ENCODE measurements at regions not wholly inside any gene's neighbourhood (a gene's known extent, or its start where the extent isn't known, plus 50 kb on each side); places are given as distances from the start of the nearest gene placed in this dataset.

GRCh38 chr13:33483471-33483870 lies 197.9 kb upstream of the STARD13 start:
- no peak overlapping the region for H3K27ac ChIP-seq (ENCODE audit: insufficient read depth in 1 of 2, low read depth in 1 of 2, low read length in 2 of 2, poor library complexity in 1 of 2, severe bottlenecking in 2 of 2)

GRCh38 chr13:33485247-33485646 lies 199.7 kb upstream of the STARD13 start:
- DNase-seq, result no peak
- no peaks in the 10 kb centered on the region for H3K4me1 ChIP-seq (ENCODE audit: control extremely low read depth in 1 of 4, control insufficient read depth in 4 of 4, insufficient read depth in 4 of 4, low read length in 3 of 4)
- no peak overlapping the region for H3K4me3 ChIP-seq (ENCODE audit: control insufficient read depth in 1 of 7, extremely low read depth in 1 of 7, insufficient read depth in 4 of 7, low read depth in 2 of 7, low read length in 6 of 7)
- no peaks in the 10 kb centered on the region for H3K27me3 ChIP-seq (replicated peaks in 2 of 5; ENCODE audit: control insufficient read depth in 4 of 5, insufficient read depth in 5 of 5, low read length in 4 of 5)
- no peaks in the 10 kb centered on the region for H3K36me3 ChIP-seq (ENCODE audit: control insufficient read depth in 4 of 4, insufficient read depth in 4 of 4, low read length in 3 of 4)
- peaks cover 0 to 8% (median 0%) of the 10 kb centered on the region in 5 experiments for H3K9me3 ChIP-seq (ENCODE audit: control extremely low read depth in 1 of 5, control insufficient read depth in 4 of 5, insufficient read depth in 2 of 5, low read depth in 1 of 5, low read length in 4 of 5)
- ChIA-PET CTCF (no interaction called here), POLR2A (no interaction called here)
- no CpG with 5 or more reads among the region's 1 CpG for WGBS (ENCODE audit: insufficient coverage)
- H3K27ac ChIP-seq (ENCODE audit: insufficient read depth in 1 of 2, low read depth in 1 of 2, low read length in 2 of 2, poor library complexity in 1 of 2, severe bottlenecking in 2 of 2), result no peak overlapping the region

More at GRCh38 chr13:33483471-33483870, 197.9 kb upstream of the STARD13 start:
- Histone ChIP-seq H3K36me3 (ENCODE audit: control insufficient read depth in 4 of 4, insufficient read depth in 4 of 4, low read length in 3 of 4) (no peaks in the 10 kb centered on the region), H3K27me3 (replicated peaks in 2 of 5; ENCODE audit: control insufficient read depth in 4 of 5, insufficient read depth in 5 of 5, low read length in 4 of 5) (no peaks in the 10 kb centered on the region), H3K9me3 (ENCODE audit: control extremely low read depth in 1 of 5, control insufficient read depth in 4 of 5, insufficient read depth in 2 of 5, low read depth in 1 of 5, low read length in 4 of 5) (peaks cover 0 to 8% (median 2%) of the 10 kb centered on the region in 5 experiments), H3K4me3 (ENCODE audit: control insufficient read depth in 1 of 7, extremely low read depth in 1 of 7, insufficient read depth in 4 of 7, low read depth in 2 of 7, low read length in 6 of 7) (no peak overlapping the region), H3K4me1 (ENCODE audit: control extremely low read depth in 1 of 4, control insufficient read depth in 4 of 4, insufficient read depth in 4 of 4, low read length in 3 of 4) (no peaks in the 10 kb centered on the region)
- CTCF ChIA-PET, result no interaction called here
- WGBS (ENCODE audit: insufficient coverage), result 100% methylated on average over 2 of the region's 3 CpGs
- POLR2A ChIA-PET, result no interaction called here
- DNase-seq, result no peak

DNA sequence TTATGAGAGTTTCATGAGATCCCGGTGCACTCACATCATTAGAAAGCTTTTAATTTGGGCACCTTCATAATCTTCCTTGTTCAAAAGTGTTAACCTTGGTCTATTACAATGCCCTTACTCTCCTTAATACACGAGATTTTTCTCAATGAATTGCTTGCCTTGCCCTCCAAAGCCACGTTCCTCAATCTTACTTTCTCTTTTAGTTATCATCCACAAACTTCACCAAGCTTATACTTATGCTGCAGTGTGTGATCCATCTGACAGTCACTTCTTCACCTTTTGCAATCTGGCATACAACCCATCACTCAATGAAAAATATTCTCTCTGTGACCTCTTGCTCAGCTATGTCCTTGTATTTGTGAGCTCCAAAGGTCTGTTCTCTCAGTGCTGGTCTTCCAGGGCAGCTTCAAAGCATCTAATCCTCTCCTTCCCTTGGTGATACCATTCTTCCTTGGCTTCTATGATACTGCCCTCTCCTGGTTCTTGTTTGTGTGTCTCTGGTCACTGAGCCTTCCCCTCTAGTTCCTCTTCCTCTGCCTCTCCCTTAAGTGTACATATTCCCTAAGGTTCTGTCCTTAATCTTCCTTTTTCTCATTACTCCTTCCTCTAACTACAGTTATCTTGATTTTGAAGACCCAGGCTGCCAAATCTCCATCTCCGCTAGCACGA lies 202.2 kb upstream of the STARD13 start:
- Histone ChIP-seq H3K36me3 (ENCODE audit: control insufficient read depth in 4 of 4, insufficient read depth in 4 of 4, low read length in 3 of 4) (no peaks in the 10 kb centered on the region), H3K27me3 (replicated peaks in 2 of 5; ENCODE audit: control insufficient read depth in 4 of 5, insufficient read depth in 5 of 5, low read length in 4 of 5) (no peaks in the 10 kb centered on the region), H3K27ac (ENCODE audit: insufficient read depth in 1 of 2, low read depth in 1 of 2, low read length in 2 of 2, poor library complexity in 1 of 2, severe bottlenecking in 2 of 2) (no peak overlapping the region), H3K9me3 (ENCODE audit: control extremely low read depth in 1 of 5, control insufficient read depth in 4 of 5, insufficient read depth in 2 of 5, low read depth in 1 of 5, low read length in 4 of 5) (peaks cover 0 to 8% (median 0%) of the 10 kb centered on the region in 5 experiments), H3K4me3 (ENCODE audit: control insufficient read depth in 1 of 7, extremely low read depth in 1 of 7, insufficient read depth in 4 of 7, low read depth in 2 of 7, low read length in 6 of 7) (peak overlapping the region in 1 of 7 experiments; percentile 38), H3K4me1 (ENCODE audit: control extremely low read depth in 1 of 4, control insufficient read depth in 4 of 4, insufficient read depth in 4 of 4, low read length in 3 of 4) (no peaks in the 10 kb centered on the region)
- WGBS (ENCODE audit: insufficient coverage), result 82% methylated on average over 5 of the region's 5 CpGs
- CTCF ChIA-PET, result interaction anchor here (1.0 to 2.1 kb wide), 7 partner anchors 11 to 838 kb away, joined by 3 to 9 read pairs (median 3); no protein-coding TSS in a partner anchor
- POLR2A ChIA-PET, result no interaction called here
- DNase-seq, result peak; percentile 16 to 35 (median 27)

- H3K4me3 ChIP-seq (ENCODE audit: control insufficient read depth in 1 of 7, extremely low read depth in 1 of 7, insufficient read depth in 4 of 7, low read depth in 2 of 7, low read length in 6 of 7), result no peak overlapping the region
- CTCF ChIA-PET, result no interaction called here
- POLR2A ChIA-PET, result no interaction called here
- H3K9me3 ChIP-seq (ENCODE audit: control extremely low read depth in 1 of 5, control insufficient read depth in 4 of 5, insufficient read depth in 2 of 5, low read depth in 1 of 5, low read length in 4 of 5), result peaks cover 0 to 5% (median 0%) of the 10 kb centered on the region in 5 experiments
- WGBS (ENCODE audit: insufficient coverage), result 94% methylated on average over 3 of the region's 4 CpGs
- H3K36me3 ChIP-seq (ENCODE audit: control insufficient read depth in 4 of 4, insufficient read depth in 4 of 4, low read length in 3 of 4), result no peaks in the 10 kb centered on the region
- no peaks in the 10 kb centered on the region for H3K27me3 ChIP-seq (replicated peaks in 2 of 5; ENCODE audit: control insufficient read depth in 4 of 5, insufficient read depth in 5 of 5, low read length in 4 of 5)
- no peak overlapping the region for H3K27ac ChIP-seq (ENCODE audit: insufficient read depth in 1 of 2, low read depth in 1 of 2, low read length in 2 of 2, poor library complexity in 1 of 2, severe bottlenecking in 2 of 2)
- no peak for DNase-seq
- no peaks in the 10 kb centered on the region for H3K4me1 ChIP-seq (ENCODE audit: control extremely low read depth in 1 of 4, control insufficient read depth in 4 of 4, insufficient read depth in 4 of 4, low read length in 3 of 4)
Observed at GRCh38 chr13:33489563-33489962, 204.0 kb upstream of the STARD13 start.

DNA sequence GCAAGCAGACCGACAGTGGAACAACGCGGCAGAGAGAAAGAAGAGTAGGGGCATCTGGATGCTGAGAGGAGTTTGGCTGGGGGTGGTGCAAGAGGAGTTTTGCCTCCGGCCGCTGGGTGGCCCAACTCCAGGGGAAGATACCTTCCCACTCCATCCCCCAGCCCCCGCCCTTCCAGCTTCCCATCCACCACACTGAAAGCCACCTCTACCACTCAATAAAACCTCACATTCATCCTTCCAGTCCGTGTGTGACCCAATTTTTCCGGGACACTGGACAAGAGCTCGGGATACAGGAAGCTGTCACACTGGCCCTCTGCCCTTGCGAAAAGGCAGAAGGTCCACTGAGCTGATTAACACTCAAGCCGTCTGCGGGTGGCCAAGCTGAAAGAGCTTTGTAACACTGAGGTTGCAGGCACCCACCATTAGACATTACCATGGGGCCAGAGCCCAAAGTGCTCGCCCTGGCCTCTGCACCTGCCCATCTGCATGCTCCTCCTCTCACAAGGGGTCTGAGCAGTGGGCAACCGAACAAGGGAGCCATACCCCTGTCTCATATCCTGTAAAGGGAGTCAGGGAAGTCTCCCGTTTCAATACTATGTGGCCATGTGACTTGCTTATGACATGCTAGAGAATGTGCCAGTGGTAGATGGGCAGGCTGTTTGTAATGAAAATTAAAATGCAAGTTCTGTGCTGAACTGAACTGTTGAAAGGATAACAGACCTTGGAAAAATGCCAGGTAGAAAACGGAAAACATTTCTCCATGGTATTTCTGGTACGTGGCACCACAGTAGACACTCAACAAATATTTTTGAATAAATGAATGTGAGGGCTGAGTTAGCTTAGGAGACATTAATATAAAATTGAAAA lies 205.1 kb upstream of the STARD13 start:
- Histone ChIP-seq H3K9me3 (ENCODE audit: control extremely low read depth in 1 of 5, control insufficient read depth in 4 of 5, insufficient read depth in 2 of 5, low read depth in 1 of 5, low read length in 4 of 5) (no peaks in the 10 kb centered on the region), H3K4me1 (ENCODE audit: control extremely low read depth in 1 of 4, control insufficient read depth in 4 of 4, insufficient read depth in 4 of 4, low read length in 3 of 4) (no peaks in the 10 kb centered on the region), H3K27ac (ENCODE audit: insufficient read depth in 1 of 2, low read depth in 1 of 2, low read length in 2 of 2, poor library complexity in 1 of 2, severe bottlenecking in 2 of 2) (no peak overlapping the region), H3K4me3 (ENCODE audit: control insufficient read depth in 1 of 7, extremely low read depth in 1 of 7, insufficient read depth in 4 of 7, low read depth in 2 of 7, low read length in 6 of 7) (no peak overlapping the region), H3K27me3 (replicated peaks in 2 of 5; ENCODE audit: control insufficient read depth in 4 of 5, insufficient read depth in 5 of 5, low read length in 4 of 5) (no peaks in the 10 kb centered on the region), H3K36me3 (ENCODE audit: control insufficient read depth in 4 of 4, insufficient read depth in 4 of 4, low read length in 3 of 4) (no peaks in the 10 kb centered on the region)
- ChIA-PET CTCF (no interaction called here), POLR2A (no interaction called here)
- no peak for DNase-seq
- 94% methylated on average over 11 of the region's 17 CpGs for WGBS (ENCODE audit: insufficient coverage)

- 98% methylated on average over 5 of the region's 6 CpGs for WGBS (ENCODE audit: insufficient coverage)
- no peak for DNase-seq
- ChIA-PET POLR2A (no interaction called here), CTCF (no interaction called here)
- Histone ChIP-seq H3K9me3 (ENCODE audit: control extremely low read depth in 1 of 5, control insufficient read depth in 4 of 5, insufficient read depth in 2 of 5, low read depth in 1 of 5, low read length in 4 of 5) (no peaks in the 10 kb centered on the region), H3K27me3 (replicated peaks in 2 of 5; ENCODE audit: control insufficient read depth in 4 of 5, insufficient read depth in 5 of 5, low read length in 4 of 5) (no peaks in the 10 kb centered on the region), H3K27ac (ENCODE audit: insufficient read depth in 1 of 2, low read depth in 1 of 2, low read length in 2 of 2, poor library complexity in 1 of 2, severe bottlenecking in 2 of 2) (no peak overlapping the region), H3K36me3 (ENCODE audit: control insufficient read depth in 4 of 4, insufficient read depth in 4 of 4, low read length in 3 of 4) (no peaks in the 10 kb centered on the region), H3K4me1 (ENCODE audit: control extremely low read depth in 1 of 4, control insufficient read depth in 4 of 4, insufficient read depth in 4 of 4, low read length in 3 of 4) (no peaks in the 10 kb centered on the region), H3K4me3 (ENCODE audit: control insufficient read depth in 1 of 7, extremely low read depth in 1 of 7, insufficient read depth in 4 of 7, low read depth in 2 of 7, low read length in 6 of 7) (no peak overlapping the region)
Observed at GRCh38 chr13:33493672-33494365, 208.3 kb upstream of the STARD13 start.
